HCT116 (cell line): ENCODE measurements at regions not wholly inside any gene's neighbourhood (a gene's known extent, or its start where the extent isn't known, plus 50 kb on each side); places are given as distances from the start of the nearest gene placed in this dataset.

Experiments used
- ATAC-seq: fragments of 200-7000 bp; cut with Tn5 transposase; 2 replicates; pipeline ENCODE4 v1.9.1; 2020; ENCODE audit warnings: mild to moderate bottlenecking, moderate library complexity
- BruUV-seq: library from RNA; stranded (reverse); fragments of 400-500 nt; replicated peaks from 2 replicates; lab custom pipeline; 2021; lab: Mats Ljungman, UMichigan
- CTCF ChIA-PET: fragments of 300-600 bp; sonication (Branson Sonifier 250); formaldehyde crosslinking; loops from one replicate; lab custom pipeline; 2021; ENCODE audit warnings: antibody characterized with exemption; lab: Charles Lee
- POLR2A ChIA-PET: fragments of 300-600, 350-600 bp; sonication (Branson Sonifier 250); formaldehyde crosslinking; loops from one replicate; lab custom pipeline; 2021; ENCODE audit warnings: antibody characterized with exemption; lab: Charles Lee
- RAD21 ChIA-PET, 2 experiments: fragments of 300-600 bp; sonication (Branson Sonifier 250); formaldehyde crosslinking; loops; one replicate each; lab custom pipeline; 2023; ENCODE audit warnings: low total read pairs in 2 of 2; ENCODE audit not compliant: uncharacterized antibody in 2 of 2, unreplicated experiment in 2 of 2, low non-redundant PET in 1 of 2; lab: Charles Lee
- DNase-seq: peaks from one replicate; pipeline ENCODE4 v3.0.0-alpha.2; 2010; ENCODE audit warnings: low read depth, low spot score
- H2AFZ ChIP-seq: fragments of 200-600 bp; shearing (Covaris generic), sonication (generic); 2 replicates; pipeline ENCODE4 v1.6.1; 2017; ENCODE audit warnings: low read depth, mixed run types, mixed read lengths, antibody characterized with exemption, low read length; ENCODE audit not compliant: poor library complexity, severe bottlenecking
- H3K27ac ChIP-seq: 2 replicates; pipeline ENCODE4 v1.5.1; 2012; ENCODE audit warnings: low read depth, low read length
- H3K27me3 ChIP-seq: fragments of 200-600 bp; sonication (generic); 2 replicates; pipeline ENCODE4 v1.6.1; 2016; ENCODE audit warnings: mixed run types, low read length, mixed read lengths; ENCODE audit not compliant: insufficient read depth
- H3K36me3 ChIP-seq, 2 experiments: fragments of 200-500 bp in 1 of 2; fragments of 200-600 bp in 1 of 2; sonication (Bioruptor generic) in 1 of 2; sonication (generic) in 1 of 2; 2 replicates each; pipeline versions ENCODE4 v1.5.1 to v1.6.1; 2014 to 2016; ENCODE audit warnings: low read length in 2 of 2, inconsistent platforms in 1 of 2, mixed read lengths in 1 of 2, mixed run types in 1 of 2; ENCODE audit not compliant: insufficient read depth in 2 of 2, control insufficient read depth in 1 of 2
- H3K4me1 ChIP-seq, 2 experiments: fragments of 200-600 bp in 1 of 2; sonication (generic) in 1 of 2; 2 replicates each; pipeline versions ENCODE4 v1.5.1 to v1.6.1; 2012 to 2017; ENCODE audit warnings: low read length in 2 of 2, inconsistent platforms in 1 of 2, mild to moderate bottlenecking in 1 of 2, mixed read lengths in 1 of 2, mixed run types in 1 of 2, moderate library complexity in 1 of 2; ENCODE audit not compliant: insufficient read depth in 2 of 2, control insufficient read depth in 1 of 2
- H3K4me2 ChIP-seq: fragments of 200-600 bp; sonication (generic); 2 replicates; pipeline ENCODE4 v1.6.1; 2017; ENCODE audit warnings: mixed run types, low read length, mixed read lengths
- H3K4me3 ChIP-seq, 2 experiments: fragments of 200-600 bp in 1 of 2; sonication (generic) in 1 of 2; replicated peaks in 1 of 2; 2 replicates each; pipeline ENCODE4 v1.5.1; 2011 to 2016; ENCODE audit warnings: low read length in 2 of 2, control low read depth in 1 of 2, low read depth in 1 of 2, mild to moderate bottlenecking in 1 of 2, mixed read lengths in 1 of 2, mixed run types in 1 of 2
- H3K79me2 ChIP-seq: fragments of 200-600 bp; sonication (generic); 2 replicates; pipeline ENCODE4 v1.6.1; 2017; ENCODE audit warnings: mild to moderate bottlenecking, mixed run types, low read length, moderate library complexity, mixed read lengths; ENCODE audit not compliant: insufficient read depth
- H3K9ac ChIP-seq: fragments of 200-600 bp; sonication (generic); 2 replicates; pipeline ENCODE4 v1.6.1; 2016; ENCODE audit warnings: low read length, mixed read lengths
- H3K9me2 ChIP-seq: fragments of 200-600 bp; sonication (generic), shearing (Covaris generic); 2 replicates; pipeline ENCODE4 v1.6.1; 2017; ENCODE audit warnings: mixed run types, mild to moderate bottlenecking, moderate library complexity; ENCODE audit not compliant: insufficient read depth
- H3K9me3 ChIP-seq, 2 experiments: fragments of 200-500 bp in 1 of 2; fragments of 200-600 bp in 1 of 2; sonication (Bioruptor generic) in 1 of 2; sonication (generic) in 1 of 2; 2 replicates each; pipeline ENCODE4 v1.6.1; 2014 to 2017; ENCODE audit warnings: low read length in 2 of 2, mixed read lengths in 2 of 2, inconsistent platforms in 1 of 2, low read depth in 1 of 2, mild to moderate bottlenecking in 1 of 2, mixed run types in 1 of 2, moderate library complexity in 1 of 2; ENCODE audit not compliant: control insufficient read depth in 1 of 2, insufficient read depth in 1 of 2
- H4K20me1 ChIP-seq: fragments of 200-600 bp; sonication (generic), shearing (Covaris generic); 2 replicates; pipeline ENCODE4 v1.6.1; 2017; ENCODE audit warnings: mixed run types, mild to moderate bottlenecking, moderate library complexity; ENCODE audit not compliant: insufficient read depth
- CBX3 ChIP-seq: IDR thresholded peaks from 2 replicates; pipeline ENCODE4 v1.6.1; 2012; ENCODE audit warnings: low read depth
- EGR1 ChIP-seq: IDR thresholded peaks from 2 replicates; pipeline ENCODE4 v1.6.1; 2012; ENCODE audit warnings: low read depth
- ELF1 ChIP-seq: IDR thresholded peaks from 2 replicates; pipeline ENCODE4 v1.6.1; 2012; ENCODE audit warnings: low read depth, borderline replicate concordance
- EZH2 ChIP-seq: fragments of 200-600 bp; sonication (generic); IDR thresholded peaks from 2 replicates; pipeline ENCODE4 v1.6.1; 2017; ENCODE audit warnings: antibody characterized with exemption, mixed run types
- EZH2phosphoT487 ChIP-seq: fragments of 200-600 bp; IDR thresholded peaks from 2 replicates; pipeline ENCODE4 v1.6.1; 2018; ENCODE audit warnings: antibody characterized with exemption, borderline replicate concordance
- FOSL1 ChIP-seq: IDR thresholded peaks from 2 replicates; pipeline ENCODE4 v1.6.1; 2012; ENCODE audit warnings: low read depth
- JUND ChIP-seq: IDR thresholded peaks from 2 replicates; pipeline ENCODE4 v1.6.1; 2012
- MAX ChIP-seq: IDR thresholded peaks from 2 replicates; pipeline ENCODE4 v1.6.1; 2012
- POLR2A ChIP-seq: IDR thresholded peaks from 2 replicates; pipeline ENCODE4 v1.7.0; 2011; ENCODE audit warnings: borderline replicate concordance; ENCODE audit not compliant: insufficient read depth, insufficient read length; ENCODE audit errors: extremely low read depth
- POLR2AphosphoS5 ChIP-seq: IDR thresholded peaks from 2 replicates; pipeline ENCODE4 v1.6.1; 2011; ENCODE audit warnings: mild to moderate bottlenecking, low read depth, low read length, moderate library complexity
- RAD21 ChIP-seq: IDR thresholded peaks from 2 replicates; pipeline ENCODE4 v1.6.1; 2012; ENCODE audit warnings: low read depth, mild to moderate bottlenecking
- SIN3A ChIP-seq: IDR thresholded peaks from 2 replicates; pipeline ENCODE4 v1.6.1; 2012; ENCODE audit warnings: low read depth
- SP1 ChIP-seq: IDR thresholded peaks from 2 replicates; pipeline ENCODE4 v1.6.1; 2012; ENCODE audit warnings: low read depth
- SRF ChIP-seq: IDR thresholded peaks from 2 replicates; pipeline ENCODE4 v1.6.1; 2012; ENCODE audit warnings: low read depth
- TCF7L2 ChIP-seq: IDR thresholded peaks from 2 replicates; pipeline ENCODE4 v1.7.0; 2011; ENCODE audit warnings: borderline replicate concordance, inconsistent platforms; ENCODE audit not compliant: insufficient read depth, insufficient read length; ENCODE audit errors: extremely low read depth
- YY1 ChIP-seq: IDR thresholded peaks from 2 replicates; pipeline ENCODE4 v1.6.1; 2011; ENCODE audit warnings: low read length, low read depth, moderate library complexity, mild to moderate bottlenecking; ENCODE audit not compliant: insufficient replicate concordance; ENCODE audit errors: extremely low read depth
- ZNF274 ChIP-seq: fragments of 200-500 bp; sonication (Bioruptor generic); IDR thresholded peaks from 2 replicates; pipeline ENCODE4 v1.6.1; 2014; ENCODE audit warnings: mild to moderate bottlenecking, low read depth, low read length, inconsistent platforms
- intact Hi-C: fragments of 100-400 bp; cut with micrococcal nuclease; formaldehyde crosslinking; loops from 2 replicates; pipeline ENCODE4 v1.10.0; 2022
- TF ChIP-seq, protein P1 (sequence below): IDR thresholded peaks from 2 replicates; pipeline ENCODE4 v1.6.1; 2012
- TF ChIP-seq, protein P2 (sequence below): IDR thresholded peaks from 2 replicates; pipeline ENCODE4 v1.6.1; 2012; ENCODE audit warnings: low read depth
- TF ChIP-seq, protein P3 (sequence below), 3 experiments: fragments of 200-600 bp in 1 of 3; sonication (generic) in 1 of 3; IDR thresholded peaks in 2 of 3; conservative IDR thresholded peaks in 1 of 3; 2 replicates each; pipeline ENCODE4 v1.5.1; 2012 to 2017; ENCODE audit warnings: low read depth in 2 of 3, low read length in 2 of 3, antibody characterized with exemption in 1 of 3, borderline replicate concordance in 1 of 3, control low read depth in 1 of 3, mild to moderate bottlenecking in 1 of 3, mixed read lengths in 1 of 3, mixed run types in 1 of 3, moderate library complexity in 1 of 3; ENCODE audit not compliant: insufficient read depth in 1 of 3

GRCh38 chr2:58354230-58354629 is 113.1 kb upstream of the FANCL start:
- Histone ChIP-seq H3K9me2 (no peaks in the 10 kb centered on the region), H3K36me3 (no peaks in the 10 kb centered on the region), H4K20me1 (no peaks in the 10 kb centered on the region), H3K27me3 (no peaks in the 10 kb centered on the region), H3K79me2 (no peaks in the 10 kb centered on the region), H3K4me2 (no peak overlapping the region), H2AFZ (no peak overlapping the region), H3K9me3 (no peaks in the 10 kb centered on the region), H3K27ac (no peak overlapping the region), H3K4me1 (no peaks in the 10 kb centered on the region), H3K4me3 (no peak overlapping the region), H3K9ac (no peak overlapping the region)
- intact Hi-C loops: no loop called here
- ATAC-seq (no peak), DNase-seq (no peak)
- ChIA-PET RAD21 (no interaction called here), CTCF (no interaction called here), POLR2A (no interaction called here)
- no TSS peak for BruUV-seq
- TF ChIP-seq ZNF274: no peak
- TF ChIP-seq EGR1: no peak
- TF ChIP-seq CBX3: no peak
- TF ChIP-seq SIN3A: no peak
- TF ChIP-seq ELF1: no peak
- TF ChIP-seq MAX: no peak
- TF ChIP-seq EZH2phosphoT487: no peak
- no peak for TF ChIP-seq EZH2
- TF ChIP-seq TCF7L2: no peak
- TF ChIP-seq POLR2A: no peak
- TF ChIP-seq POLR2AphosphoS5: no peak
- TF ChIP-seq, protein P1, sequence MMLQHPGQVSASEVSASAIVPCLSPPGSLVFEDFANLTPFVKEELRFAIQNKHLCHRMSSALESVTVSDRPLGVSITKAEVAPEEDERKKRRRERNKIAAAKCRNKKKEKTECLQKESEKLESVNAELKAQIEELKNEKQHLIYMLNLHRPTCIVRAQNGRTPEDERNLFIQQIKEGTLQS: no peak
- TF ChIP-seq, protein P2, sequence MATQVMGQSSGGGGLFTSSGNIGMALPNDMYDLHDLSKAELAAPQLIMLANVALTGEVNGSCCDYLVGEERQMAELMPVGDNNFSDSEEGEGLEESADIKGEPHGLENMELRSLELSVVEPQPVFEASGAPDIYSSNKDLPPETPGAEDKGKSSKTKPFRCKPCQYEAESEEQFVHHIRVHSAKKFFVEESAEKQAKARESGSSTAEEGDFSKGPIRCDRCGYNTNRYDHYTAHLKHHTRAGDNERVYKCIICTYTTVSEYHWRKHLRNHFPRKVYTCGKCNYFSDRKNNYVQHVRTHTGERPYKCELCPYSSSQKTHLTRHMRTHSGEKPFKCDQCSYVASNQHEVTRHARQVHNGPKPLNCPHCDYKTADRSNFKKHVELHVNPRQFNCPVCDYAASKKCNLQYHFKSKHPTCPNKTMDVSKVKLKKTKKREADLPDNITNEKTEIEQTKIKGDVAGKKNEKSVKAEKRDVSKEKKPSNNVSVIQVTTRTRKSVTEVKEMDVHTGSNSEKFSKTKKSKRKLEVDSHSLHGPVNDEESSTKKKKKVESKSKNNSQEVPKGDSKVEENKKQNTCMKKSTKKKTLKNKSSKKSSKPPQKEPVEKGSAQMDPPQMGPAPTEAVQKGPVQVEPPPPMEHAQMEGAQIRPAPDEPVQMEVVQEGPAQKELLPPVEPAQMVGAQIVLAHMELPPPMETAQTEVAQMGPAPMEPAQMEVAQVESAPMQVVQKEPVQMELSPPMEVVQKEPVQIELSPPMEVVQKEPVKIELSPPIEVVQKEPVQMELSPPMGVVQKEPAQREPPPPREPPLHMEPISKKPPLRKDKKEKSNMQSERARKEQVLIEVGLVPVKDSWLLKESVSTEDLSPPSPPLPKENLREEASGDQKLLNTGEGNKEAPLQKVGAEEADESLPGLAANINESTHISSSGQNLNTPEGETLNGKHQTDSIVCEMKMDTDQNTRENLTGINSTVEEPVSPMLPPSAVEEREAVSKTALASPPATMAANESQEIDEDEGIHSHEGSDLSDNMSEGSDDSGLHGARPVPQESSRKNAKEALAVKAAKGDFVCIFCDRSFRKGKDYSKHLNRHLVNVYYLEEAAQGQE: no peak
- TF ChIP-seq SRF: no peak
- TF ChIP-seq, protein P3, sequence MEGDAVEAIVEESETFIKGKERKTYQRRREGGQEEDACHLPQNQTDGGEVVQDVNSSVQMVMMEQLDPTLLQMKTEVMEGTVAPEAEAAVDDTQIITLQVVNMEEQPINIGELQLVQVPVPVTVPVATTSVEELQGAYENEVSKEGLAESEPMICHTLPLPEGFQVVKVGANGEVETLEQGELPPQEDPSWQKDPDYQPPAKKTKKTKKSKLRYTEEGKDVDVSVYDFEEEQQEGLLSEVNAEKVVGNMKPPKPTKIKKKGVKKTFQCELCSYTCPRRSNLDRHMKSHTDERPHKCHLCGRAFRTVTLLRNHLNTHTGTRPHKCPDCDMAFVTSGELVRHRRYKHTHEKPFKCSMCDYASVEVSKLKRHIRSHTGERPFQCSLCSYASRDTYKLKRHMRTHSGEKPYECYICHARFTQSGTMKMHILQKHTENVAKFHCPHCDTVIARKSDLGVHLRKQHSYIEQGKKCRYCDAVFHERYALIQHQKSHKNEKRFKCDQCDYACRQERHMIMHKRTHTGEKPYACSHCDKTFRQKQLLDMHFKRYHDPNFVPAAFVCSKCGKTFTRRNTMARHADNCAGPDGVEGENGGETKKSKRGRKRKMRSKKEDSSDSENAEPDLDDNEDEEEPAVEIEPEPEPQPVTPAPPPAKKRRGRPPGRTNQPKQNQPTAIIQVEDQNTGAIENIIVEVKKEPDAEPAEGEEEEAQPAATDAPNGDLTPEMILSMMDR (IDR thresholded peaks at IDR 0.05 in 2 of 3, conservative IDR thresholded peaks at IDR 0.05 in 1 of 3; ENCODE audit: borderline replicate concordance in 1 of 3, insufficient read depth in 1 of 3, low read depth in 2 of 3, low read length in 2 of 3): no peak
- TF ChIP-seq SP1: no peak
- TF ChIP-seq YY1: no peak
- TF ChIP-seq JUND: no peak
- no peak for TF ChIP-seq FOSL1
- no peak for TF ChIP-seq RAD21
